Embryonic facial prominence (tissue), 1 donor: ENCODE measurements at regions not wholly inside any gene's neighbourhood (a gene's known extent, or its start where the extent isn't known, plus 50 kb on each side); places are given as distances from the start of the nearest gene placed in this dataset.

Source experiments
- DNase-seq: peaks from one replicate; pipeline ENCODE4 v3.0.0-alpha.2; 2016; ENCODE audit errors: extremely low spot score

- no peak for DNase-seq
Measured at GRCh38 chr15:95639208-95639607, 691.3 kb upstream of the NR2F2 start.

DNA sequence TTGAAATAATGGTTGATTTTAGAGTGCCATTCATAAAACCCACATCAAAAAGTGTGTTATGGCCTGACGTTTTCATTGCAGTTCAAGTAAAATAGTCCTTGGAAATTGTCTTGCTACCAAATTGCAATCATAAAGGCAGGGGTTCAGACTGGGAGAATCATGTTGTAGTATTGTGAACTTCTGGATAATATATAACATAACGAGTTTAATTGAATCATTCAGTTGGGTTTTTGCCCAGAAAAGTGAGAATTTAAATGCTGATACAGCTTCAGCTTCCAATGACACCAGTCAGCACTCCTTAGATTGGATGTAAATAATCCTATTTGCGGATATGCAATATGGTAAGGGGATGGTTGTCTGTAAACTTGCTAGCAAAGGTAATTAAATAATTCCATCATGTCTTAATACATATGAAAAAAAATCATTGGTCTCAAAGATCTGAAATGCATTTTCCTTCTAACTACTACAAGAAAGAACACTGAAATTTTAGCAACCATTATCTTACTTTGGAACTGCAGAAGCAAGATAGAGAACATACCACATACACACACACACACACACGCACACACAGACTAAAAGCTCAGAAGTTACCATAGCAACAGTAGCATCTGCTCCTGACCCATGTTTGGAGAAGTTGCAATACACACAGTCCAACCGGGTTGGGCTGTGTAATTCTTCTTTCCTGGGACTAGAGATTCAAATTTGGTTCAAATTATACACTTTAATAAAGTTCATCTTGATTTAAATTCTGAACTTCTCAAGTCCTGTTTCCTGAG, 686.2 kb upstream of the NR2F2 start:
- no peak for DNase-seq

DNA sequence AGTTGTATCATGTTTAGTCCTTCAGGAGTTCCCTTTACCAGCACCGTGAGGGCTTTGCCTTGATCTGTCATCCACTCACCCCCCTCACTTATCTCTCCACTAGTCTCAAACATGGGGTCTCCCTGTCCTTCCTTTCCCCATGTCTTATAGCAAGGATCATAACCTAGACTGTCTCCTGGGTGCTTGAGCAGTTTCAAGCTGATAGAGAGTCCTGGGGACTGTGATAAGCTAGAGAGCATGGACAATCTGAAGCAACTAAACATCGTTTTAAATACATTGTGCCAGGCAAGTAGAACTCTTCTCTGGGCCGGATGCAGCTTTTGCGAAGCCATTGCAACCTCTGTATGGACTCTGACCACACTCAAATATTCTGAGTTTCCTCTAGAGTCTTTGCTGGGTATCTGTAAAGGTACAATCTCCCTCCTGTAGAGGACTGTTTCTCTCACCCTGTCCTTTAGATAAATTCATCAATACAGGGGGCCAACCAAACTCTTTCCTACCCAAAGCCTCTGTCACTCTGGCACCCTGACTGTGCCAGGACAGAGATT, 684.6 kb upstream of the NR2F2 start:
- no peak for DNase-seq

DNA sequence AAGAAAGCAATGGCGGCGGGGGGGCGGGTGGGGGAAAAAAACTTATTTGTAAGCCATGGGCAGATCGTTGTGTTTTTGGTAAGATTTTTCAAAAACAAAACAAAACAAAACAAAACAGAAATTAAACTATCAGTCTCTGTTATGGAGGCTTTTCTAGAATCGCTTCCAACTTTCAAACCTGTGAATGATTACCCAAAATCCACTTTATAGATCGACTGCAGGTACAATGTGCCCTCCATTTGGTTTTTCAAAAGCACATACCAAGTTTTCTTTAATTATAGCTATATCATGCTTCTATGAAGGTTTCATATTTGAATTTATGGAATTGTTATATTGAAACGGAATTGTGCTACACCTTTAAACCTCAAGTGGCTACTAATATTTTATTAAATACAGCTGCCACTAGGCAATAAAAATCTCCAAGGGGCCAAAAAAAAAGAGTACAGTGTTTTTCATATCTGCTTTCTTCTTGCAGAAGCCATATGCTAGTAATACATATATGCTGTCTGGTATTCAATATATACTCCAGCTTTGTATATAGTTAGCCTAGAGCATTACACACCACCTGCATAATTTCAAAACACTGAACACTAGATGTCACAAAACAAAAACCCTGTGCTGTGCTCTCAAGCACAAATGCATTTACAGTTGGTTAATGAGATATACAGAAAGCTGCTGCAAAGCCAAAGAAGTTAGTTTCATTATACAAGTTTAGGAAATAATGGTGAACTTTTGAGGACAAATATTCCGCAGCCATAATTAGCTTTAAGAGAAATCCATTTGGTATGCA, 683.8 kb upstream of the NR2F2 start:
- no peak for DNase-seq

DNA sequence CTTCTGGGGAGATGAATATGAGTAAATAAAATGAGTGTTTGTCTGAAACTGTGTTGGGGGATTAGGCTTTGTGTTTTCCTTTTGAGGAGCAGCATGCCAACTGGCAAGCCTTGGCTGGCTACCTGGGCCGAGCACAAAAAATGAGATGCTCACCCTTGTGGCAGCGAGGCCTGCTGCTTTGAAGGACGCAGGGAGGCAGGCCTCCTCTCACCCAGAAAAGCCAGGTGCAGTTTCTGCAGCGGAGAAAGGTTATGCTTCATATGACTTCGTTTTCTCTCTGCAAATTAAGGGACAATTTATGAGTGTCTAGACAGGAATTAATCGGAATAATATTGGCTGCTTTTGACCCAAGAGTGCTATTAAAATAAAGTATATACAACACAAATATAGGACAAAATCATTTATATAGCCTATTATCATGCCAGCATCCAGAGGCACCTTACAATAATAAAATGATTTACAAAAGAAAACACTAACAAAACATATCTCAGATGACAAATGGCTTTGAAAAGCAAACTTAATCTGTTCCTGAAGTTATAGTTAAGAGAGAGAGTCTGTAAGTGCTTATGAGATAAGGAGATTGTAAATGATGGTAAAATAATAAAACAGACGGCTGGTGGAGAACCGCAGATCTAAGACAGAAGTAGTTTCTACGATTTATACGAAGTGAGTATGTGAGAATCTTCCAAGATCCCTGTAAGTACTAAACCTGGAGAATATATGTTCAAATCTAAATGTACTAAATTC, 682.8 kb upstream of the NR2F2 start:
- DNase-seq, result no peak

DNA sequence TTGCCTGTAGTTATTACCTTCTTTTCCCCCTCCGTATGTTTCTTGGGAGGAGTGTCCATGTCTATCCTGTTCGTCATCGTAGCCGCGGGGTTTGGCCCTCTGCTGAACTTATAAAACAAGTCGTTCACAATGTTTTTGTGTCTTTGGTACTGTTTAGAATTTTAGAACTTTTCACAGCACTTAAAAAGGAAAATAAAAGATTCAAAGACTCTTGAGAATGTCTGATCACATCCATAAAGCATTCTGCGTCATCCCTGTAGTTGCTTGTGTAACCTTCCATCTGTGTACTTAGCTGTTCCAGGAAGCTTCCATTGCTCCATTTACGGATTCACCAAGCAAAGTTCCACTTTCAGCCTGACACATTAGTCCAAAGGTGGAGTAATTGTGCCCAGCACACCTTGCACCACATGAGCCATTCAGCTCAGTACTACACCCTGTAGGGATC, 677.1 kb upstream of the NR2F2 start:
- DNase-seq, result no peak

DNA sequence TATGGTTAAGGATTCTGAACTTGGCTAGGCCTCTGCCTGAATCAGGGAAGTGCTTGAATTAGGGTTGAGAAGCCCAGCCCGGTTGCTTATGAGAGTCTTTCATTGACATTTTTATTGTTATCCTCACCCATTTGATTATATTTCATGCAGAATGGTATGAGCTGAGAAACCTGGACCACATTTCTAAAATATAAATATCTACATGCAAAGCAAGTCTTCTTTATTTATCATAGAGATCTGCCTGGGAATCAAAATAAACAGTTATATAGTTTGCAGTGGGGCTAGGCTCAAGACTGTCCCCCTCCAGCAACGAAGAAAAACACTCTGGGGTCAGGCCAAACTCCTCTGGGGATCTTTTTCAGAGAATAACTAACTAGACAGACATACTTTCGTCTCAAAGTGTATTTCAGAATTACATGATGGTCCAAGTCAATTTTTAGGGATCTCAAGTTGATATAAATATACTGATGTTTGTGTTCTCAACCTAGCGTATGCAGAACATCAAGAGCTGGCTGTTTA, 675.4 kb upstream of the NR2F2 start:
- no peak for DNase-seq

DNA sequence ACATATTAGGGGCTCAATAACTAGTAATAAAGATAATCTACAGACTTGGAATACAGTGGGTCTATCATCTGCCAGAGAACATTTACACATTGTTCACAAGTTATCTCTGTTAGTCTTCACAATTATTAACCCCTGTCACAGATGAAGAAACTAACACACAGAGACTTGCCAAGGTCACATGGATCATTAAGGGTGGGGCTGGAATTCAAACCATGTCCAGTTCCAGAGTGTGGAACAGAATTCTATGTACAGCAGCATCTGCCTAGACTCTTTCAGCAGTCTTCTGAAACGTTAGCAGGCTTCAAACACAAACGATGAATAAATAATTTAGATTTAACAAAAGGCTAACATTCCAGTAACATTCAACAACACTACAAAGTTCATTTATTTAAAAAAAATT, 673.9 kb upstream of the NR2F2 start:
- no peak for DNase-seq

DNA sequence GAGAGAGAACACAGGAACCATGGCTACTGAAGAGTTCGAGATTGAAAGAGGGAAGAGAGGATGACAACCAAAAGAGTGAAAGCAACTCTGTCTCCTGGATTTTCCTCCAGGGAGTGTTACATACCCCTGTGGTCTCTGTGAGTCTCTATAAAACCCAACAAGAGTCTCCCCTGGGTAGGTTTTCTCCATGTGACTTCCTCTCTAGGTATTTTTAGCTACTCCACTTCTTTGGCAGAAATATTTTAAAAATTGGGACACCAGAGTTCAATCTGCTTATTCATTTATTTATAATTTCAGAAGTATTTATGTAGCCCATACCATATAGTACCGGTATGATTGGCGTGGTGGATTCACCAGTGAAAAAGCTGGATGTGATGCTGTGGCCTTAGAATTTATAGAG, 671.7 kb upstream of the NR2F2 start:
- no peak for DNase-seq

- no peak for DNase-seq
Measured at GRCh38 chr15:95659656-95660055, 670.8 kb upstream of the NR2F2 start.

GRCh38 chr15:95662638-95663037, 667.9 kb upstream of the NR2F2 start:
- DNase-seq, result no peak

- DNase-seq, result no peak
Measured at GRCh38 chr15:95663156-95664100, 667.1 kb upstream of the NR2F2 start.

DNA sequence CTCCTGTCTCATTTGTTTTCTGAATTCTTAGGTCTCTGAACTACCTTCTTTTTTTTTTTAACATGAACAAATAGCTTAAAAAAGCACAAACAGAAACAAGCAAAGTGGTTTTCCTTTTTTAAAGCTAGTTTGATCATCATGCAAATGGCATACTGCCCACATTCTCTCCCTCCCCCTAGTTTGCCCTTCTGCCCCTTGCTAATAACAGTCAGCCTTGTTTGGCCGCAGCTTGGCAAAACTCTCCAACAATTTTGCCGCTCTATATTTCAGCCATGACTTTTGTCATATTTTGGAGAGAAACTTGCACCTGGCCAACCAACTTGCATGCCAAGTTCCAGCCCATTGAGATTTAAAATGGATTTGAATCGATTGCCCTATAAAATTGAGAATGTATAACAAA, 666.0 kb upstream of the NR2F2 start:
- no peak for DNase-seq

DNA sequence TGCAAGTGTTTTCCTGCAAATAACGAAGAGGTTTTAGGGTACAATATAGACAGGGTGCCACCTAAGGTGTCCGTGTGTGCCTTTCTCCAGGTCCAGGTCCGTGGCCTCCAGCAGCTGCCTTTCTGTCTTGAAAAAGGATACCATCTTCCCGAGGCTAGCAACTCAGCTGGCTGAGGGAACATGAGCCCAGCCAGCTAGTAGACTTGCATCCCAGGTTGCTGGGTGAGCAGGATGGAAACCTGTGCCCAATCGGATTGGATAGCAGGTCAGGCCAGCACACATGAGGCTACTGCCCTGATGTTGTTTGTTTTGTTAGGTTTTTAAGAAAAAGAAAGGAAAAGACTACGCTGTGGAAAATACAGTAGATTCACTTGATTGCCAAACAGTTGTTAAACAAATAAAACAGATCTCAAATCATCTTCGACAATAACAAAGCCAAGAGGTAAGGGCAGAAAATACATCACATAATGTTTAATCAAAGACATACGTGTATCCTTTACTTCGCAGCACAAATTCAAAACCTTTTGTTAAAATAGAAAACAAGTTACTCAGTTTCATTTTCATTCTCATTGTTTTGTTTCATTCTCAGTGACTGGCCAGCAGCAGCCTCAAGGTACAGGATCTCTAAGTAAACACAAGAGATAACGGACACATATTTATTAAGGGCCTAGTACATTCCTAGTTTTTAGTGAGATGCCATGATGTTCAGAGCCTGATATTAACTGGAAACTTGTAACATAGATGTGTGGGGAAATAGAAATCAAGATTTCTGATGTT, 661.2 kb upstream of the NR2F2 start:
- no peak for DNase-seq

DNA sequence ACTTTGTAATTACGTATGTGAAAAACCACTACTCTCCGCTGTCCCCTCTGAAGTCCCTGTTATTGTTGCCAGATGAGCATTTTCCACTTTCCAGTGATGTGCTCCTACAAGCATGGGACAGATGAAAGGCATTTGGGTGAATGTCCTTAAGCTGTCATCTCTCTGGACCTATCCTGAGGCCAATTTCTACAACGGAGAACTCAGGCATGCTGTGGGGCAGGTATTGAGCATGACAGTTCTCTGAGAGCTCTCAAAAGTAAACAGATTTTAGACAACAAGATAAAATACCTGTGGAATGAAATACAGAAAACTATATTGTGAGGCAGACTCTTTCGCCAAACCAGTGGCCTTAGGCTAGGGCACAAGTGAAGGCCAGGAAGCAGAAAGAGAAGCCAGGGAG, 656.5 kb upstream of the NR2F2 start:
- no peak for DNase-seq

DNA sequence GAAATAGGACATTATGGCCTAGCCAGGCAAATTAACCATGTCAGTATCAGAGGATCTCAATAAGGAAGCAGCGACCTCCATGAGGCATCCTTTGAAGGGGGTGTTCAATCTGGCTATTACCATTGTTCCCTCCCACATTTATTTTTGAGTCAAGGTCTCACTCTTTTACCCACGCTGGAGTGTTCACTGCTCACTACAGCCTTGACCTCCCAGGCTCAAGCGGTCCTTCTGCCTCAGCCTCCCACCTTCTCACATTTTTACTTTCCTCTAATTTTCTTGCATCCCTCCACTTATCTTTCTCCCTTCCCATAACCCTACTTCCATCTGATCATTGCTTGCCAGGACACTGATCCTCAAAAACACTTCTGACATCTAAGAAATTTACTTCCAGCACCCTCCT, 654.0 kb upstream of the NR2F2 start:
- no peak for DNase-seq

DNA sequence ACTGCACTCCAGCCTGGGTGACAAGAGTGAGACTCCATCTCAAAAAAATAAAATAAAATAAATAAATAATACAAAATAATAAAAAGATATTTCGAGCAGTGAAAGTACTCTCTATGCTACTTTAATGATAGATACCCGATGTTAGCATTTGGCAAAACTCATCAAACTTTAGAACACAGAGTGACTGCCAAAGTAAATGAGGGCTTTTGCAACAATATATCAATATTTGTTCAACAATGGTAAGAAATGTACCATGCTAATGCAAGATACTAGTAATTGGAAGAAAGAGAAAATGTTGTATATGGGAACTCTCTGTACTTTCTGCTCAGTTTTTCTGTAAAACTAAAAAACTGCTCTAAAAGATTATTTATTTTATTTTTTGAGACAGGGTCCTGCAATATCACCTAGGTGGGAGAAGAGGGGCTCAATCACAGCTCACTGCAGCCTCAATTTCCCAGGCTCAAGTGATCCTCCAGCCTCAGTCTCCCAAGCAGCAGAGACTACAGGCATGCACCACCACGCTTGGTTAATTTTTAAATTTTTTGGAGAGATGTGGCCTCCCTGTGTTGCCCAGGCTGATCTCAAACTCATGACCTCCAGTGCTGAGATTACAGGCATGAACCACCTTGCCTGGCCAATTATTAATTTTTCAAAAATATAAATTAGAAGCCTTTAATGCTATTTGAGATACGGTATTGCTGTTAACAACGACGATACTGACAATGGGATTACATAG, 650.5 kb upstream of the NR2F2 start:
- no peak for DNase-seq

- no peak for DNase-seq
Measured at GRCh38 chr15:95680728-95681127, 649.8 kb upstream of the NR2F2 start.

- no peak for DNase-seq
Measured at GRCh38 chr15:95681836-95682544, 648.5 kb upstream of the NR2F2 start.
